Hepatocyte (in vitro differentiated cells): ENCODE measurements at regions not wholly inside any gene's neighbourhood (a gene's known extent, or its start where the extent isn't known, plus 50 kb on each side); places are given as distances from the start of the nearest gene placed in this dataset.
"Not testable (repeated sequence)": the region's sequence is repeated elsewhere in the genome, so short reads cannot be mapped to it uniquely, and the experiment has no call there.

Source experiments
- DNase-seq: peaks from one replicate; pipeline ENCODE4 v3.0.0-alpha.2; 2016; ENCODE audit warnings: low spot score
- H2AFZ ChIP-seq: fragments of 200-600 bp; sonication (generic); 2 replicates; pipeline ENCODE4 v1.6.0; 2016; ENCODE audit warnings: antibody characterized with exemption, mild to moderate bottlenecking
- H3K27ac ChIP-seq: fragments of 200-600 bp; sonication (generic); 2 replicates; pipeline ENCODE4 v1.5.1; 2016; ENCODE audit warnings: mild to moderate bottlenecking
- H3K27me3 ChIP-seq: fragments of 200-600 bp; sonication (generic); 2 replicates; pipeline ENCODE4 v1.6.1; 2016
- H3K36me3 ChIP-seq: fragments of 200-600 bp; sonication (generic); replicated peaks from 2 replicates; pipeline ENCODE4 v1.5.1; 2016; ENCODE audit warnings: low read depth; ENCODE audit not compliant: insufficient read depth
- H3K4me1 ChIP-seq: fragments of 200-600 bp; sonication (generic); 2 replicates; pipeline ENCODE4 v1.5.1; 2016; ENCODE audit warnings: mild to moderate bottlenecking, moderate library complexity; ENCODE audit not compliant: insufficient read depth
- H3K4me2 ChIP-seq: fragments of 200-600 bp; sonication (generic); 2 replicates; pipeline ENCODE4 v1.6.0; 2016
- H3K4me3 ChIP-seq: fragments of 200-600 bp; sonication (generic); 2 replicates; pipeline ENCODE4 v1.5.1; 2016; ENCODE audit warnings: mild to moderate bottlenecking
- H3K79me2 ChIP-seq: fragments of 200-600 bp; sonication (generic); 2 replicates; pipeline ENCODE4 v1.6.0; 2017; ENCODE audit warnings: mild to moderate bottlenecking
- H3K9me2 ChIP-seq: fragments of 200-600 bp; sonication (generic); replicated peaks from 2 replicates; pipeline ENCODE4 v1.6.0; 2017; ENCODE audit warnings: mild to moderate bottlenecking; ENCODE audit not compliant: insufficient read depth
- H3K9me3 ChIP-seq: fragments of 200-600 bp; sonication (generic); 2 replicates; pipeline ENCODE4 v1.5.1; 2016; ENCODE audit warnings: low read depth, mild to moderate bottlenecking
- H4K20me1 ChIP-seq: fragments of 200-600 bp; sonication (generic); 2 replicates; pipeline ENCODE4 v1.6.0; 2016; ENCODE audit warnings: mild to moderate bottlenecking; ENCODE audit not compliant: insufficient read depth, poor library complexity, severe bottlenecking
- EZH2 ChIP-seq: fragments of 200-600 bp; sonication (generic); IDR thresholded peaks from 2 replicates; pipeline ENCODE4 v1.6.1; 2016; ENCODE audit warnings: antibody characterized with exemption, mild to moderate bottlenecking, borderline replicate concordance
- EZH2phosphoT487 ChIP-seq: fragments of 200-600 bp; sonication (generic); IDR thresholded peaks from one replicate; pipeline ENCODE4 v1.6.1; 2018; ENCODE audit warnings: antibody characterized with exemption, mild to moderate bottlenecking, low read depth, moderate library complexity; ENCODE audit not compliant: unreplicated experiment, severe bottlenecking
- WGBS: methylation state at CpG from one replicate; pipeline ENCODE4 v1.1.6; 2016; ENCODE audit warnings: low lambda C conversion rate; ENCODE audit errors: missing lambda C conversion rate; 5-methylcytosine and 5-hydroxymethylcytosine counted together
- TF ChIP-seq, protein P1 (sequence below): fragments of 200-600 bp; sonication (generic); IDR thresholded peaks from 2 replicates; pipeline ENCODE4 v1.5.1; 2016; ENCODE audit warnings: antibody characterized with exemption, mild to moderate bottlenecking; ENCODE audit not compliant: poor library complexity

DNA sequence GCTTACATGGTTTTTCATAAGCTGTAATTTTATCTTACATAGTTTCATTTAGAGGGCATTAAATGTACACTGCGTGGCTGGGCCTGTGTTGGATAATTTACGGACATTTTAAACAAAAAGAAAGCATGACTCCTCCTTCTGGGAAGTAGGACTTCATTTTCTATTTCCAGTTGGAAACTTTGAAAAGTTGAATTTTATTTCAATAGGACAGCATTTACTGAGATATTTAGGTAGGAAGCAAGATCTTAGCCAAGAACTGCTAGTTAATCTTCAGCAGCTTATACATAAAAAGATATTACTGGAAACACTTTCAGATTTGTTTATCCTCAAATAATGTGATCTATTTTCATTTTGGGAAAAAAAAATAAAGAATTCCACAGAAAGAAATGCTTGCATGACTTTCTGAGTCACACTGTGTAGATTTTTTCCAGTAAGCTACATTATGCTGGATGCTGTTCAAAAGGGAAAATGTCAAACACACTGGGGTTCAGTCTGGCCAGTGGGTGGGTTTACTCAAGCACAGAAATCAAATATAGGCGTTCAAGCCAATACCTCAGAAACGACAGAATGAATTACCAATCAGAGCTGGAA, 239.4 kb upstream of the KRR1 start:
- Histone ChIP-seq H3K27me3 (no peaks in the 10 kb centered on the region), H3K27ac (peak overlapping the region; percentile 30), H3K79me2 (no peaks in the 10 kb centered on the region), H2AFZ (peak overlapping the region; percentile 0), H3K9me2 (no peaks in the 10 kb centered on the region), H3K4me3 (no peak overlapping the region), H3K9me3 (no peaks in the 10 kb centered on the region), H3K36me3 (no peaks in the 10 kb centered on the region), H3K4me2 (peak overlapping the region; percentile 9), H3K4me1 (peaks cover 3% of the 10 kb centered on the region), H4K20me1 (no peaks in the 10 kb centered on the region)
- TF ChIP-seq EZH2phosphoT487 (no peak), EZH2 (no peak)
- TF ChIP-seq, protein P1, sequence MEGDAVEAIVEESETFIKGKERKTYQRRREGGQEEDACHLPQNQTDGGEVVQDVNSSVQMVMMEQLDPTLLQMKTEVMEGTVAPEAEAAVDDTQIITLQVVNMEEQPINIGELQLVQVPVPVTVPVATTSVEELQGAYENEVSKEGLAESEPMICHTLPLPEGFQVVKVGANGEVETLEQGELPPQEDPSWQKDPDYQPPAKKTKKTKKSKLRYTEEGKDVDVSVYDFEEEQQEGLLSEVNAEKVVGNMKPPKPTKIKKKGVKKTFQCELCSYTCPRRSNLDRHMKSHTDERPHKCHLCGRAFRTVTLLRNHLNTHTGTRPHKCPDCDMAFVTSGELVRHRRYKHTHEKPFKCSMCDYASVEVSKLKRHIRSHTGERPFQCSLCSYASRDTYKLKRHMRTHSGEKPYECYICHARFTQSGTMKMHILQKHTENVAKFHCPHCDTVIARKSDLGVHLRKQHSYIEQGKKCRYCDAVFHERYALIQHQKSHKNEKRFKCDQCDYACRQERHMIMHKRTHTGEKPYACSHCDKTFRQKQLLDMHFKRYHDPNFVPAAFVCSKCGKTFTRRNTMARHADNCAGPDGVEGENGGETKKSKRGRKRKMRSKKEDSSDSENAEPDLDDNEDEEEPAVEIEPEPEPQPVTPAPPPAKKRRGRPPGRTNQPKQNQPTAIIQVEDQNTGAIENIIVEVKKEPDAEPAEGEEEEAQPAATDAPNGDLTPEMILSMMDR, result no peak
- DNase-seq, result peak; percentile 8
- 56% methylated on average over 4 of the region's 4 CpGs for WGBS

DNA sequence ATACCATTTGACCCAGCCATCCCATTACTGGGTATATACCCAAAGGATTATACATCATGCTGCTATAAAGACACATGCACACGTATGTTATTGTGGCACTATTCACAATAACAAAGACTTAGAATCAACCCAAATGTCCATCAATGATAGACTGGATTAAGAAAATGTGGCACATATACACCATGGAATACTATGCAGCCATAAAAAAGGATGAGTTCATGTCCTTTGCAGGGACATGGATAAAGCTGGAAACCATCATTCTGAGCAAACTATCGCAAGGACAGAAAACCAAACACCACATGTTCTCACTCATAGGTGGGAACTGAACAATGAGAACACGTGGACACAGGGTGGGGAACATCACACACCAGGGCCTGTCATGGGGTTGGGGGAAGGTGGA, 237.6 kb upstream of the KRR1 start:
- not testable (repeated sequence) for H3K27ac ChIP-seq, H3K79me2 ChIP-seq, H3K27me3 ChIP-seq, H3K9me2 ChIP-seq, DNase-seq, H3K9me3 ChIP-seq, H3K4me2 ChIP-seq, H3K4me3 ChIP-seq, H4K20me1 ChIP-seq, H2AFZ ChIP-seq, H3K4me1 ChIP-seq, H3K36me3 ChIP-seq
- WGBS, result 98% methylated on average over 3 of the region's 3 CpGs

DNA sequence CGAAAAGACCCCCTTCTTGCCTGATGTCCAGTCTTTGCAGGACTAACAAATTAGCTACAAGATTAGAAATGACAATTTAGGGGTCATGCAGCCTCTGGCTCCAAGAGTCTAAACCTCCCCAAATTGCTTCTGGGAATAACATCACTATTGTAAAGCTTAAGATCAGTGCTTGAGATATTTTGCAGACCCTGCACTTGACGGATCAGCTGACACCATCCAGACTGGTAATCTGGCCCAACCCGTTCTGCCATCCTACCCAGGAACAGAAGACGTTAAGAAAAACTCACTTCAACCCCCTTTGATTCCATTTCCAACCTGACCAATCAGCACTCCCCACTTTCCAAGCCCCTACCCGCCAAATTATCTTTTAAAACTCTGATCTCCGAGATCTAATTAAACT, 236.7 kb upstream of the KRR1 start:
- TF ChIP-seq, protein P1, result no peak
- TF ChIP-seq EZH2 (no peak), EZH2phosphoT487 (no peak)
- Histone ChIP-seq H3K9me3 (no peaks in the 10 kb centered on the region), H3K4me3 (no peak overlapping the region), H2AFZ (no peak overlapping the region), H3K4me1 (peaks cover 4% of the 10 kb centered on the region), H3K4me2 (no peak overlapping the region), H4K20me1 (no peaks in the 10 kb centered on the region), H3K27me3 (no peaks in the 10 kb centered on the region), H3K79me2 (no peaks in the 10 kb centered on the region), H3K27ac (peak overlapping the region; percentile 33), H3K36me3 (no peaks in the 10 kb centered on the region), H3K9me2 (no peaks in the 10 kb centered on the region)
- DNase-seq, result no peak
- WGBS, result 54% methylated on average over 6 of the region's 6 CpGs

DNA sequence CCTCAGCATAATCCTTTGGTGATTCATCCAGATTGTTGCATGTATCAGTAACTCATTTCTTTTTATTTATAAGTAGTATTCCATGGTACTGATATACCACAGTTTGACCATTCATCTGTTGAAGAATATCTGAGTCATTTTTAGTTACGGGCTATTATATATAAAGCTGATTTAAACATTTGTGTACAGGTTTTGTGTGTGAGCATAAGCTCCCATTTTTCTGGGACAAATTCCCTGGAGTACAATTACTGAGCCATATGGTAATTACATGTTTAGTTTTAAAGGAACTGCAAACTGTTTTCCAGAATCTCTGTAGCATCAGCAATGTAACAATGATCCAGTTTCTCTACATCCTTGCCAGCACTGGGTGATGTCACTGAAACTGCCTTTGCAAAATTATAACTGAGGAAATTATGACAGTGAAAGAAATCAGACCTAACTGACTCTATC, 236.2 kb upstream of the KRR1 start:
- Histone ChIP-seq H3K27ac (peak overlapping the region; percentile 33), H3K9me3 (no peaks in the 10 kb centered on the region), H3K4me1 (peaks cover 4% of the 10 kb centered on the region), H2AFZ (no peak overlapping the region), H3K79me2 (no peaks in the 10 kb centered on the region), H3K4me3 (no peak overlapping the region), H3K4me2 (no peak overlapping the region), H3K36me3 (no peaks in the 10 kb centered on the region), H4K20me1 (no peaks in the 10 kb centered on the region), H3K9me2 (no peaks in the 10 kb centered on the region), H3K27me3 (no peaks in the 10 kb centered on the region)
- TF ChIP-seq EZH2 (no peak), EZH2phosphoT487 (no peak)
- TF ChIP-seq, protein P1, result no peak
- no peak for DNase-seq
- 75% methylated on average over 1 of the region's 1 CpG for WGBS
